Right hindlimb (tissue), 1 donor: ENCODE measurements at regions not wholly inside any gene's neighbourhood (a gene's known extent, or its start where the extent isn't known, plus 50 kb on each side); places are given as distances from the start of the nearest gene placed in this dataset.
"Not testable (repeated sequence)": the region's sequence is repeated elsewhere in the genome, so short reads cannot be mapped to it uniquely, and the experiment has no call there.

ENCODE experiments used
- DNase-seq: peaks from one replicate; pipeline ENCODE4 v3.0.0-alpha.2; 2018

GRCh38 chr5:163185315-163185714 lies 252.1 kb upstream of the CCNG1 start:
- no peak for DNase-seq

- DNase-seq = no peak
These were observed 248.3 kb upstream of the CCNG1 start for GRCh38 chr5:163189023-163189553.

- no peak for DNase-seq
These were observed 247.1 kb upstream of the CCNG1 start for GRCh38 chr5:163190283-163190682.

GRCh38 chr5:163190784-163191183 lies 246.6 kb upstream of the CCNG1 start:
- DNase-seq = no peak

- no peak for DNase-seq
These were observed 243.5 kb upstream of the CCNG1 start for GRCh38 chr5:163193886-163194285.

- DNase-seq = no peak
These were observed 231.8 kb upstream of the CCNG1 start for GRCh38 chr5:163205645-163206044.

- no peak for DNase-seq
These were observed 215.8 kb upstream of the CCNG1 start for GRCh38 chr5:163221581-163221980.

GRCh38 chr5:163222982-163223381 lies 214.4 kb upstream of the CCNG1 start:
- DNase-seq = no peak

- no peak for DNase-seq
These were observed 192.9 kb upstream of the CCNG1 start for GRCh38 chr5:163244445-163244987.

GRCh38 chr5:163245584-163245983 lies 191.8 kb upstream of the CCNG1 start:
- DNase-seq = no peak

- DNase-seq = no peak
These were observed 189.1 kb upstream of the CCNG1 start for GRCh38 chr5:163248333-163248732.

- DNase-seq = no peak
These were observed 188.5 kb upstream of the CCNG1 start for GRCh38 chr5:163248871-163249270.

GRCh38 chr5:163252950-163253349 lies 184.4 kb upstream of the CCNG1 start:
- no peak for DNase-seq

GRCh38 chr5:163259495-163259894 lies 177.9 kb upstream of the CCNG1 start:
- DNase-seq = no peak

- no peak for DNase-seq
These were observed 176.9 kb upstream of the CCNG1 start for GRCh38 chr5:163260471-163260870.

GRCh38 chr5:163260961-163261360 lies 176.4 kb upstream of the CCNG1 start:
- DNase-seq = no peak

GRCh38 chr5:163261647-163262269 lies 175.6 kb upstream of the CCNG1 start:
- DNase-seq = no peak

- not testable (repeated sequence) for DNase-seq
These were observed 171.1 kb upstream of the CCNG1 start for GRCh38 chr5:163266249-163266648.

- no peak for DNase-seq
These were observed 167.8 kb upstream of the CCNG1 start for GRCh38 chr5:163269624-163270023.

- DNase-seq = no peak
These were observed 160.9 kb upstream of the CCNG1 start for GRCh38 chr5:163276466-163276865.

- not testable (repeated sequence) for DNase-seq
These were observed 156.5 kb upstream of the CCNG1 start for GRCh38 chr5:163280897-163281296.

- no peak for DNase-seq
These were observed 155.9 kb upstream of the CCNG1 start for GRCh38 chr5:163281512-163281911.

GRCh38 chr5:163293836-163294235 lies 143.6 kb upstream of the CCNG1 start:
- DNase-seq = no peak

GRCh38 chr5:163303718-163304117 lies 133.7 kb upstream of the CCNG1 start:
- no peak for DNase-seq

- no peak for DNase-seq
These were observed 131.7 kb upstream of the CCNG1 start for GRCh38 chr5:163305655-163306054.
